GM18502 (cell line): ENCODE measurements at regions not wholly inside any gene's neighbourhood (a gene's known extent, or its start where the extent isn't known, plus 50 kb on each side); places are given as distances from the start of the nearest gene placed in this dataset.

Experiments used
- ATAC-seq: cut with Tn5 transposase; IDR thresholded peaks from one replicate; pipeline ENCODE4 v1.9.1; 2021; ENCODE audit warnings: mild to moderate bottlenecking; ENCODE audit not compliant: unreplicated experiment, poor library complexity

DNA sequence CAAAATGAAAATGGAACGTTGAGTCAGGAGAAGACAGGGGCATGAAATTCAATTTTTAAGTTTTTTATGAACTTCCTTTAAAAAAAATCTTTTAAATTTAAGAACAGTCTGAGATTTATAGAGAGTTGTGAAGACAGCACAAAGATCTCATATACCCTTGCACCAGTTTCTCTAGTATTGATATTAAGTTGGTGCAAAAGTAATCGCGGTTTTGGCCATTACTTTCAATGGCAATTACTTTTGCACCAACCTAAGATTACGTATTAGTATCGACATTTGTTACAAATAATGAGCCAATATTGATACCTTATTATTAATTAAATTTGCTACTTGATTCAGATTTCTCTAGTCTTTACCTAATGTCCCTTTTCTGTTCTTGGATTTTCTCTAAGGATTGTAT is 684.4 kb upstream of the CDH8 start:
- no peak for ATAC-seq

DNA sequence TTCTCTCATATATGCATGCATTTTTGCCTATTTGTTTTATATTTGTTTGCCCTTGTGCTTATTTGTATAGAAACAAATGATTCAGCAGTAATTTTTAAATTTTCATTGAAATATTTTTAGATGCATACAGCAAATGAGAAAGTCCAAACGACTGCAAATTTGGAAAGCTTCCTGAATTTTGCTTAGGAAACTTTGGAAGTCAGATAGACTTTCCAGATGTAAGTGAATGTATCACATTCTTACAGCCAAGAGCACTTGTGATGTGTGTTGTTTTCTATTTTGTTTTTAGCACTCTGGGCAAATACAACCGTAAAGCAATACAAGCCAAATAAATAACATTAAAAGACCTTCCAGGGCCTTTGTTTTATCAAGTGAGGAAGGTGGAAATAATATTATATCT is 680.8 kb upstream of the CDH8 start:
- ATAC-seq, result no peak

- no peak for ATAC-seq
Measured at GRCh38 chr16:62715701-62716100, 679.5 kb upstream of the CDH8 start.

GRCh38 chr16:62712566-62712965 is 676.3 kb upstream of the CDH8 start:
- no peak for ATAC-seq

DNA sequence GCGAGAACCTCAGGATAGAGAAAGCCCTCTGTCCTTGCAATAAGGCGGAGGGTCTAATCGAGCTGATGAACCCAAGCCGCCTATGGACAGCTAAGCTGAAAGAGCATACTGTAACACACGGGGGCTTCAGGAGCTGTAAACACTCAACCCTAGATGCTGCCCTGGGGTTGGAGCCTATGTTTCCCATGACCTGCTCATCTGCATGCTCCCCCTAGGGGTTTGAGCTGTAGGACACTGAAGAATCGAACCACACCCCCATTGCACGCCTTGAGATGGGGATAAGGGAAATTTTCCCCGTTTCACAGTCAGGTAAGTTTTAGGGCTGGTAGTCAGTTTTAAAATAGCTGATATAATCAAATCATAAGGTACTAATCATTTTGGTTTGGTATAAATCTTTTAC is 675.6 kb upstream of the CDH8 start:
- ATAC-seq, result no peak

DNA sequence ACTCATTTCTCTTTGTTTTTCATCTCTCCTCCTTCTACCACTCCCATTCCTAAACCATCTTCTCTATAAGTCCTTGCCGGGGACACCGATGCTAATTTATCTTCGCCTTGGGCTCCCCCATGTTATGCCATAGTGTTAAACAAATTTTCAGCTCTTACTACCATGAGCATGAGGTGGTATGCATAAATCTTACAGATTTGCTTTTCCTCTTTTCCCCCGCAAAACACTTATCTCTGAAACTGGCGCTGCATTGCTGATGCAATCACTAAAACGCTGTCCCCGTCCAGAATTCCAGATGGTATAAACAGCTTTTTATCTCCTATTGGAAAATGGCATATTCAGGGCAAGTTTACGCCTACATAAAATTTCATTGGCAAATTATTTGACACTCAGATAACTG is 673.6 kb upstream of the CDH8 start:
- ATAC-seq, result no peak

DNA sequence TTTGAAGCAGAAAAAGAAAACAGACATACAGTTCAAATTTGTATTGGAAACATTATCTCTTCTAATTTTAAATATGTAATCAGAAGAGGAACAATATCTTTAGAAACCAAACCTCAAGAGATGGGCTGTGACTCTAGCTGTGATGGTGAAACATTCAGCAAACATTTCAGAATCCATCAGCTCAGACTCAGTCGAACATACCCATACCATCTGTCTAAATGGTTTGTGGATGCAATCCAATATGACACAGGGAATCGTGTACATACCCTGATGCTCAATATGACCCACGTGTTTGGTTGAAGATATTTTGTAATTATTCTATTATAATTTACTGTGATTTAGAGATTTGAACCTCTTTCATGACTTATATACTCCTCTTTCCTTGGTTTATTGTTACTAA is 665.2 kb upstream of the CDH8 start:
- ATAC-seq, result no peak

GRCh38 chr16:62700426-62701294 is 664.4 kb upstream of the CDH8 start:
- no peak for ATAC-seq

GRCh38 chr16:62692685-62693084 is 656.4 kb upstream of the CDH8 start:
- ATAC-seq, result no peak

DNA sequence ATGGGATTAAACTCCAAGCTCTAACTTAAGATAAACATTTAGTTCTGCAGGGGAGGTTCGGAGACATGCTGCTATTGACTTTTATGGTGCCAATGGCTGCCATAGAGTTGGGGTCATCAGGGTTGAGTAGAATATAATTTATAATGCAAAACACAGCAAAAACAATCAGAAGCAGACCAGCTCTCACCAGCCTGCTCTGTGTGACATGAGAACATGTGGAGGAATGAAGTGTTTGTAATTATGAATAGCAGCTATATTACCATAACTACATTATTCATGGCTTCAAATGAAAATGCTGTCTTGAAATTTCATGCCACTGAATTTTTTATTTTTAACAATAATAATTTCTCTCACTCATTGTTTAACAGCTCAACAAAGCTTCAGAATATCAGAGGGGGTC is 645.6 kb upstream of the CDH8 start:
- ATAC-seq, result no peak

DNA sequence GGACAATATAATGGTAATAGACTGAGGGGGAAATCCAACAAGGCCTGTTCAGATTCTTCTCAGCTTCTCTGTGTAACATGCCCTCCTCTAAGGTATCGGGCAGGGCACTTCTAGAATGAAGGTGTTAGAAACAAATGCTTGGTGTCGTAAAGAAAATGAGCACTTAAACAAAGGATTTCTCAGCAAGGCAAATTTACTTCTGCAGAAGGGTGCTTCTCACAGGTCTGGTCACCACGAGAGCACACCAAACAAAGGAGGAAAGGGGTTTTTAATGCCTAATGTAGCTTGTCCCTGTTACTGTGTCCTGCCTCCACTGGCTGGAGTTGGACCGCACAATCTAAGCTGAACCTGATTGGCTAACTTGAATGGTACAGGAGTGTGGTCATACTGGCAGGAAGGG is 642.6 kb upstream of the CDH8 start:
- ATAC-seq, result no peak

DNA sequence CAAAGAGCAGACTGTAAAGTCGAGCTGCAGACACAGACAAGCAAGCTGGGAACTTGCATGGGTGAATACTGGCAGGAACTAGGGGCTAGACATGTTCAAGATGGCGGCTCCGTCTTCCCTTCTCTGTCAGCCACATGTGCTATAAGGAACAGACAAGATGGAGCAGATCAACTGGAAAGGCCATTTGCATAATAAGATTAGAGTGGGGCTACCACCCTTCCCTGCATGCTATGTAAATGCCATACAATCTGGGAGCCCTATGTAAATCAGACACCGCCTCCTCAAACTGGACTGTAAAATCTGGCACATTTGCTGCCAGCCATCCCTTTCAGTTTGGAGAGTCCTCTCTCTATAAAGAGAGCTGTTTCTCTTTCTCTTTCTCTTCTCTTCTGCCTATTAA is 640.1 kb upstream of the CDH8 start:
- ATAC-seq, result no peak

- no peak for ATAC-seq
Measured at GRCh38 chr16:62665269-62665668, 629.0 kb upstream of the CDH8 start.

- no peak for ATAC-seq
Measured at GRCh38 chr16:62664566-62664965, 628.3 kb upstream of the CDH8 start.

DNA sequence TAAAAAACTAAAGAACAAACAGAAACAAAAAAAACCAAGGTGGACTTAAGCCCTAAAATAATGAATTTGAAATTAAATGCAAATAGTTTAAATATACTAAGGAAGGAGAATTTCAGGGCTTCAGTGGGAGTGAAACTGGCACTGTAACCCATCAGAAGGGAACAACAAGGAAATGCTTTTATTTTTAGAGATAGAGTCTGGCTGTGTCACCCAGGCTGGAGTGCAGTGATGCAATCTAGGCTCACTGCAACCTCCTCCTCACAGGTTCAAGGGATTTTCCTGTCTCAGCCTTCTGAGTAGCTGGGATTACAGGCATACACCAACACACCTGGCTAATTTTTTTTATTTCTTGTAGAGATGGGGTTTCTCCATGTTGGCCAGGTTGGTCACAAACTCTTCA is 625.2 kb upstream of the CDH8 start:
- no peak for ATAC-seq

DNA sequence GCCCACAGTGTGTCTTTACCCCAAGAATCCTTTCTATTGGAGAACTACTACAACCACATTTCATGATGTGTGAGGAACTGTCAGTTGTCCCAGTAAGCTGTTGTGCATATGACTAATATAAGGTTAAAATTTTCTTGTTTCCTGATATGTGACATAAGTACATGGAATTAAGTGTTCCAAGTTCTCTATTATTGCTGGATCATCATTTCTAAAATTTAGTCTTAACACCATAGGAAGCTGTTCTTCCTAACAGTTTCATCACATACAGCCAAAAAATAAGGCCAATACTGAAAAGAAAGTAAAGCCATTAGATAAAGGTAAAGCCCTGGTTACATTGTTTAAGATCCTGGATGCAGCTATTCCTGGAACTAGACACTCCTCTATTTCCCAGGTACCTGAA is 620.9 kb upstream of the CDH8 start:
- ATAC-seq, result no peak

GRCh38 chr16:62652441-62653120 is 616.3 kb upstream of the CDH8 start:
- ATAC-seq, result no peak

DNA sequence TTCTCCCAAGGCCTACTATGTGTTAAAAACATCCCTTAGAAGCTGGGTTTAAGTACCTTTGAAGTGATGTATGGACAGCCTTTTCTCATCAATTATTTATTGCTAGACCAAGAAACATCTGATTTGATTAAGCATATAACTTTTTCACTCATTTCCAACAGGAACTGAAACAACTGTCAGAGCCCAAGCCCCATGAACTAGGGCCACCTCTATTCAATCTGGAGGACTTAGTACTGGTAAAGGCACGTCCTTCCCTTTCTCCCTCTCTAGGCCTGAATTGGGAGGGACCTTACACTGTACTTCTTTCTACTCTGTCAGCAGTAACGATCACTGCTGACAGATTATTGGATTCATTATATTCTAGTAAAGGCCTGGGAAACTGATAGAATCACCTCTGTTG is 612.0 kb upstream of the CDH8 start:
- no peak for ATAC-seq

- ATAC-seq, result no peak
Measured at GRCh38 chr16:62644030-62644812, 608.0 kb upstream of the CDH8 start.

GRCh38 chr16:62642677-62643076 is 606.4 kb upstream of the CDH8 start:
- no peak for ATAC-seq

- no peak for ATAC-seq
Measured at GRCh38 chr16:62639890-62640289, 603.7 kb upstream of the CDH8 start.
